ENCODE measurements at regions not wholly inside any gene's neighbourhood (a gene's known extent, or its start where the extent isn't known, plus 50 kb on each side); places are given as distances from the start of the nearest gene placed in this dataset.

- no peak for TF ChIP-seq CTCF (optimal IDR thresholded peaks at IDR 0.05 in 1 of 3, IDR thresholded peaks at IDR 0.05 in 1 of 3, conservative IDR thresholded peaks at IDR 0.05 in 1 of 3; ENCODE audit: extremely low read depth in 1 of 3, insufficient read depth in 2 of 3, low read length in 3 of 3)
- no peak for TF ChIP-seq EZH2 (IDR thresholded peaks at IDR 0.05; ENCODE audit: low read length)
Measured at GRCh38 chr14:58876608-58877007, 238.8 kb downstream of the DACT1 start.

All from keratinocyte (primary cell).